ENCODE measurements at regions not wholly inside any gene's neighbourhood (a gene's known extent, or its start where the extent isn't known, plus 50 kb on each side); places are given as distances from the start of the nearest gene placed in this dataset.

DNA sequence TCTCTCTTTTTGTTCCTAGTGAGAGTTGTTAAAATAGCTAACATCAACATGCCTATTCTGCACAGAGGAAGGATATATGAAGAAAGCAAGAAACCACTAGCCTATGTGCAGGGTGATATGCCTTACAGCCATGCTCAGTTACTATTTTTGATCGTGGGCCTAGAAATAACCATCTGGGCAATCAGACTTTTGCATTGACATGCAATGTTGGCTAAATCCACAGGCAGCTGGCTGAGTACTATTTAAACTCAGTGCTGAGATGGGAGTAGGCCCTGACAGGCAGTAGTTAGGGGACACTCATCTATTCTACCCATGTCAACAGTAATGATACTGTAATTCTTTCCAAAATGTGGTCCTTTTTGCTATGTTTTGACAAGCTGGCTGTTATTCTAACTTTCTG, 89.6 kb downstream of the HDGFL1 start:
- no peak for TF ChIP-seq EZH2 (IDR thresholded peaks at IDR 0.05)
- TF ChIP-seq, protein P1, sequence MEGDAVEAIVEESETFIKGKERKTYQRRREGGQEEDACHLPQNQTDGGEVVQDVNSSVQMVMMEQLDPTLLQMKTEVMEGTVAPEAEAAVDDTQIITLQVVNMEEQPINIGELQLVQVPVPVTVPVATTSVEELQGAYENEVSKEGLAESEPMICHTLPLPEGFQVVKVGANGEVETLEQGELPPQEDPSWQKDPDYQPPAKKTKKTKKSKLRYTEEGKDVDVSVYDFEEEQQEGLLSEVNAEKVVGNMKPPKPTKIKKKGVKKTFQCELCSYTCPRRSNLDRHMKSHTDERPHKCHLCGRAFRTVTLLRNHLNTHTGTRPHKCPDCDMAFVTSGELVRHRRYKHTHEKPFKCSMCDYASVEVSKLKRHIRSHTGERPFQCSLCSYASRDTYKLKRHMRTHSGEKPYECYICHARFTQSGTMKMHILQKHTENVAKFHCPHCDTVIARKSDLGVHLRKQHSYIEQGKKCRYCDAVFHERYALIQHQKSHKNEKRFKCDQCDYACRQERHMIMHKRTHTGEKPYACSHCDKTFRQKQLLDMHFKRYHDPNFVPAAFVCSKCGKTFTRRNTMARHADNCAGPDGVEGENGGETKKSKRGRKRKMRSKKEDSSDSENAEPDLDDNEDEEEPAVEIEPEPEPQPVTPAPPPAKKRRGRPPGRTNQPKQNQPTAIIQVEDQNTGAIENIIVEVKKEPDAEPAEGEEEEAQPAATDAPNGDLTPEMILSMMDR (IDR thresholded peaks at IDR 0.05): no peak
- TF ChIP-seq EZH2phosphoT487 (IDR thresholded peaks at IDR 0.05): no peak

Data from neural progenitor cell (in vitro differentiated cells).